ENCODE measurements at regions not wholly inside any gene's neighbourhood (a gene's known extent, or its start where the extent isn't known, plus 50 kb on each side); places are given as distances from the start of the nearest gene placed in this dataset.

DNA sequence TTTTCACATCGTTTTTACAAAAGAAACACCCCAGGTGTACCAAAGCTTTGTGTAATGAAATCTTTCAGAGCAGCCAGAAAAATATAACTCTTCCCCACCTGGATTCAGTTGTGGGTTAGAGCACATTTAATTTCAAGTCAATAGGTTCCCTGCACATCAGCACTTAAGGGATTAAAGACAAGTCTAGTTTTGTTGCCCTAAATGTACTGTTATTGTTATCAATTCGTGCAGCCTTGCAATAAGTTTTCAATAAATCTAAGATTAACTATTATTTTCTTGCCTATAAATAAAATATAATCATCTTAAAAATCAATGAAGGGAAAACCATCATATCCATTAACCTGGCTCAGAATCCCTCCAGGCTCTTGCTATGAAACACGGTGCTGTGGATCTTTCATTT is 172.5 kb upstream of the CDIN1 start:
- WGBS (ENCODE audit: low lambda C conversion rate): 0% methylated on average over 3 of the region's 3 CpGs
- H3K4me1 ChIP-seq (ENCODE audit: insufficient read depth, low read length): no peaks in the 10 kb centered on the region
- intact Hi-C loops (cut with micrococcal nuclease; ENCODE audit: unreplicated experiment) (no loop called here), in situ Hi-C loops (cut with HindIII; ENCODE audit: extremely low pct_ligation_motif_present, low pct_unique_long_range_greater_than_20kb) (no loop called here)
- no peaks in the 10 kb centered on the region for H3K9me3 ChIP-seq (ENCODE audit: low read length)
- no TSS peak for BruUV-seq (replicated peaks)
- no peak overlapping the region for H2AFZ ChIP-seq (ENCODE audit: low read length)
- no peak overlapping the region for H3K27ac ChIP-seq (ENCODE audit: extremely low read length, insufficient read depth, low read length)
- ChIA-PET CTCF (ENCODE audit: low intra/inter-chr PET ratio, low total read pairs) (no interaction called here), POLR2A (no interaction called here)
- H3K9ac ChIP-seq (ENCODE audit: insufficient read depth, low read depth, low read length): no peak overlapping the region
- no peaks in the 10 kb centered on the region for H4K20me1 ChIP-seq (ENCODE audit: insufficient read depth, low read length)
- no peak overlapping the region for H3K4me3 ChIP-seq (replicated peaks in 1 of 3; ENCODE audit: insufficient read depth in 1 of 3, low read depth in 2 of 3, low read length in 3 of 3)
- DNase-seq (ENCODE audit: low spot score): no peak
- H3K27me3 ChIP-seq (ENCODE audit: control insufficient read depth in 1 of 2, insufficient read depth in 2 of 2, low read length in 2 of 2): no peaks in the 10 kb centered on the region
- ATAC-seq: no peak
- H3K36me3 ChIP-seq (replicated peaks in 1 of 2; ENCODE audit: control insufficient read depth in 1 of 2, insufficient read depth in 2 of 2, low read length in 2 of 2): no peaks in the 10 kb centered on the region
- no peaks in the 10 kb centered on the region for H3K79me2 ChIP-seq (ENCODE audit: insufficient read depth, low read length)
- TF ChIP-seq, protein P1, sequence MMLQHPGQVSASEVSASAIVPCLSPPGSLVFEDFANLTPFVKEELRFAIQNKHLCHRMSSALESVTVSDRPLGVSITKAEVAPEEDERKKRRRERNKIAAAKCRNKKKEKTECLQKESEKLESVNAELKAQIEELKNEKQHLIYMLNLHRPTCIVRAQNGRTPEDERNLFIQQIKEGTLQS (CRISPR knock-in tag; IDR thresholded peaks at IDR 0.05): no peak
- TF ChIP-seq TEAD2 (CRISPR knock-in tag; IDR thresholded peaks at IDR 0.05): no peak
- TF ChIP-seq PRPF4 (IDR thresholded peaks at IDR 0.05; ENCODE audit: low read depth, low read length, poor library complexity, severe bottlenecking): no peak
- no peak for TF ChIP-seq FOXC1 (CRISPR knock-in tag; IDR thresholded peaks at IDR 0.05; ENCODE audit: borderline replicate concordance)
- TF ChIP-seq HHEX (CRISPR knock-in tag; IDR thresholded peaks at IDR 0.05): no peak
- TF ChIP-seq ZNF770 (CRISPR knock-in tag; IDR thresholded peaks at IDR 0.05): no peak
- no peak for TF ChIP-seq ZBTB42 (CRISPR knock-in tag; IDR thresholded peaks at IDR 0.05)
- TF ChIP-seq, protein P2, sequence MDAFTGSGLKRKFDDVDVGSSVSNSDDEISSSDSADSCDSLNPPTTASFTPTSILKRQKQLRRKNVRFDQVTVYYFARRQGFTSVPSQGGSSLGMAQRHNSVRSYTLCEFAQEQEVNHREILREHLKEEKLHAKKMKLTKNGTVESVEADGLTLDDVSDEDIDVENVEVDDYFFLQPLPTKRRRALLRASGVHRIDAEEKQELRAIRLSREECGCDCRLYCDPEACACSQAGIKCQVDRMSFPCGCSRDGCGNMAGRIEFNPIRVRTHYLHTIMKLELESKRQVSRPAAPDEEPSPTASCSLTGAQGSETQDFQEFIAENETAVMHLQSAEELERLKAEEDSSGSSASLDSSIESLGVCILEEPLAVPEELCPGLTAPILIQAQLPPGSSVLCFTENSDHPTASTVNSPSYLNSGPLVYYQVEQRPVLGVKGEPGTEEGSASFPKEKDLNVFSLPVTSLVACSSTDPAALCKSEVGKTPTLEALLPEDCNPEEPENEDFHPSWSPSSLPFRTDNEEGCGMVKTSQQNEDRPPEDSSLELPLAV (CRISPR knock-in tag; conservative IDR thresholded peaks at IDR 0.05; ENCODE audit: low read depth): no peak
- no peak for TF ChIP-seq CREB3 (CRISPR knock-in tag; IDR thresholded peaks at IDR 0.05)
- no peak for TF ChIP-seq RARG (CRISPR knock-in tag; IDR thresholded peaks at IDR 0.05; ENCODE audit: low read depth)
- no peak for TF ChIP-seq PAF1 (CRISPR knock-in tag; IDR thresholded peaks at IDR 0.05)
- TF ChIP-seq HDAC2 (CRISPR knock-in tag; IDR thresholded peaks at IDR 0.05): no peak
- no peak for TF ChIP-seq ZNF740 (CRISPR knock-in tag; IDR thresholded peaks at IDR 0.05)
- no peak for TF ChIP-seq DZIP1 (CRISPR knock-in tag; IDR thresholded peaks at IDR 0.05)
- TF ChIP-seq ZNF644 (CRISPR knock-in tag; IDR thresholded peaks at IDR 0.05; ENCODE audit: low read depth): no peak
- H3K4me2 ChIP-seq (ENCODE audit: low read depth, low read length): no peak overlapping the region
- no peak for FAIRE-seq

Measured in HepG2 (cell line).